ENCODE measurements at regions not wholly inside any gene's neighbourhood (a gene's known extent, or its start where the extent isn't known, plus 50 kb on each side); places are given as distances from the start of the nearest gene placed in this dataset.

DNA sequence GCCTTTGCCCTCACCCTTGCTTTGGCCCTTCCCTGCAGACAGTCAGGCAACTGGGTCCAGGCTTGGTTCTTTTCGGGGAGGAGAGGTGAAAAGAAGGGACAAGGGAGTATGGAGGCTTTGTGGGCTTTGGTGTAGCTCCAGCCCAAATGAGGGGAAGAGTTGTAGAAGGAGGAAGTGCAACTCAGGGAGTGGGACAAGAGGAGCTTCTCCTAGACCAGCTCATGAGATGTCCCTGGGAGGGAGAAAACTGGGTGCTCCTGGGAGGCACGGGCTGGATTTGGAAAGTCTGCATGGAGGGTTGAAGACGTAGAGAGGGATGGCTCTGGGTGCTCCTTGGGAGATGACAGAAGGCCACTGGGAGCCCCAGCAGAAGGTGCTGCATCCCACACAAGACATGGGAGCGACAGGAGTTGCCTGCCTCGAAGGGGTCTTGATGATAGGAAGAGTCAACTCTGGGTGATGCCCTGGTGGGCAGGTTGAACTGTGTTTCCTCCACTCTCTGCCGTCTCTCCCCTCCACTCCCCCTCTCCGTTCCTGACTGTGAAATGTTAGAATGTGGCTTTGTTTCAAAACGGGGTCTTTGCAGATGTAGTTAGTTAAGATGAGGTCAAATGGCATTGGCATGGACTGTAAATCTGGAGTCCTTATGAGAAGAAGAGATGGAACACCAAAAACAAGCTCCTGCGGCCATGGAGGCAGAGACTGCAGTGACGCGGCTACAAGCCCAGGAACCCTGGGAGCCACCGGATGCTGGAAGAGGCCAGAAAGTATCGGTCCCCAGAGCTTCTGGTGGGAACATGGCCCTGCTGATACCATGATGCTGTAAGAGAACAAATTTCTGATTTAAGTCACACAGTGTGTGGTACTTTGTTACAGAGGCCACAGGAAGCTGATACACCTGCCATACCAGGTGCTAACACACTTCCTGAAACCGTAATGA, 298.5 kb downstream of the GLRX3 start:
- no peak for DNase-seq

DNA sequence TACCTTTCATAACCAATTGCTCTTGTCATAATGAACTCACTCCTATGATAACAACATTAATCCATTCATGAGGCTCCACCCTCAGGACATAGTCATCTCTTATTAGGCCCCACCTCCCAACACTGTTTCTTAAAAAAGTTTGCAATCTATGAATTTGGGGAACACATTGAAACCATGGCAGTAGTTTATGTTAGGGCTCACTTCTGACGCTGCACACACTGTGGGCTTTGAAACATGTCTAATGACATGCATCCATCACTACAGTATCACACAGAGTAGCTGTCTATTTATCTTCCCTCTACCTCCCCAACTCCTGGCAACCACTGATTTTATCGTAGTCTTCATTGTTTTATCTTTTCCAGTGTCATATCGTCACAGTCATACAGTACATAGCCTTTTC, 299.8 kb downstream of the GLRX3 start:
- DNase-seq, result no peak

DNA sequence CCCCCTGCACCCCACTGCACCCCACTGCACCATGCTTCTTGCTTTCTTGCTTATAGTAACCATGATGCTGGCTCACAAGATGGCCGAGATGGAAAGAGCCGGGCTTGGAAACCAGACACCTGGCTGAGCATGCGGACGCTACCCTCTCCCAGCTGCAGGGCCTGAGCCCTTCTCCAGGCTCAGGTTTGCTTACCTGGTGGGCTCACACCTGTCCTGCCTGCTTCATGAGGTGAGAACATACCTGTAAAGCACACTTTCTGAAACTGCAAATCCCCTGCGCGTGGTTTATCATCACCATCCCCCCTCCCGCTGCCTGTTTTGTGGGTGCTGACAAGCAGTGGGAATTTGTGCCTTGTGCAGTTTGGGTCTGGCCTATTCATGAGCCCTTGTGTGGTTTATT, 302.7 kb downstream of the GLRX3 start:
- DNase-seq, result no peak

DNA sequence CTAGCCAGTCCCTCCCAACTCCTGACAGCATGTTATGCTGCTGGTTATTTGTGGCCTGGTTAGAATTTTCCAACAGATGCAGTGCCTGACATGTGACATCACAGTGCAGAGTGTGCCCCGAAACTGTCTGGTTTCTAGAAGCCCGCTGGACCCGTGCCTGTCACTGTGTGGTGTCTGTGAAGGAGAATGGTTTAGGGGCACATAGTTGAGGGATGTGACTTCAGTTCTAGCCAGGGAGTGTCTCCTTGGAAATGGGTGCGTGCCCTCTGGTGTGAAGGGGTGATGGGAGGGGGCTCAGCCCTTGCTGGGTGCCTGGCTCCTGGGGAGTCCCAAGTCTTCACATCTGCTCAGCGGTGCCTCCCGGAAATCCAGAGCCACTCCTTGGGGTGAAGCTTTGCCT, 303.6 kb downstream of the GLRX3 start:
- no peak for DNase-seq

DNA sequence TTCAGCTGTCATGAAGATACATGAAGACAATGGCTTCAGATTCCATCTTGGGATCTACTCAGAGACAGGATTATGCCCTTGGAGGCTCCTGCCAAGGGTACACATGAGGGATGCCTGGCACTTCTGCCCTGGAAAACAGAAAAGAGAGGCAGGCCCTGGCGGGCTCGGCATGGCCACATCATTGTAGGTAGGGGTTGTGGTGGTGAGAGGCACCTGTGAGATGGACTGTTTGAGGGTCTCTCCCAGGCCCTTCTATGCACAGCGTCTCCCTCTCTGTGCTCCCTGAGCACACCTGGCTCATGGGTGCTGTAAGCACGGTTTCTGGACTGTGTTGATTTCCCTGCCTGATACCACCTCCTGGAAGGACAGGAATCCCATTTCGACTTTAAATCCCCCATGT, 304.3 kb downstream of the GLRX3 start:
- DNase-seq, result no peak

DNA sequence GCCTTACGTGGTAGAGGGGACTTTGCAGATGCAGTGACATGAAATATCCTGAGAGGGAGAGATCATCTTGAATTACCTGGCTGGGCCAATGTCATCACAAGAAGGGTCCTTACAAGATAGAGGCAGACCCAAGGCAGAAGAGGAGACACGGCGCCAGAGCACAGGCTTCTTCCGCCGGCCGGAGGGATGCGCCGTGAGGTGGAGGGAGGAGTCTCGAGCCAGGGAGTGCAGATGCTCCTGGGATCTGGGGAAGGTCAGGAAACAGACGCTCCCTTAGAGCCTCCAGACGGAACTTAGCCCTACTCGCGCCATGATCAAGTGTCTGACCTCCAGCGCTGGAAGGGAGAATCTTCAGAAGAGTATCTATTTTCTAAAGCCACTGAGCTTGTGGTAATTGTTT, 304.8 kb downstream of the GLRX3 start:
- DNase-seq, result no peak

DNA sequence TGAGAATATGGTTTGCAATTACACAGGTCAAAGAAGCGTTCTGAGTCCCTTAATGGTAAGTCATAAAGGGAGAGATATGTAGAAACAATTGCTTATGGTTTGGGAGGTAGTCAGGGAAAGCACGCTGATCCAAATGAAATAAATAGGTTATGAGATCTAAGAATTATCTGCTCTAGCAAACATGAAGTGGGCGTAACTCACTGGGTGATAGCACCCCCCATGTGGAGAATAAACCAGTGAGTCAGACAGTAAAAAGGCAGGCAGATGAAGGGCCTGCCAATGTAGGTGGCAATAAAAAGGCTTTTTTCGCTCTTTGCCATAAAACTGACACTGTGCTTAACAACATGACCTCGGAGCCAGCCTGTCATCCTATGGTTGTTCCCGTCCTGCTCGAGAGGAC, 306.9 kb downstream of the GLRX3 start:
- DNase-seq, result no peak

DNA sequence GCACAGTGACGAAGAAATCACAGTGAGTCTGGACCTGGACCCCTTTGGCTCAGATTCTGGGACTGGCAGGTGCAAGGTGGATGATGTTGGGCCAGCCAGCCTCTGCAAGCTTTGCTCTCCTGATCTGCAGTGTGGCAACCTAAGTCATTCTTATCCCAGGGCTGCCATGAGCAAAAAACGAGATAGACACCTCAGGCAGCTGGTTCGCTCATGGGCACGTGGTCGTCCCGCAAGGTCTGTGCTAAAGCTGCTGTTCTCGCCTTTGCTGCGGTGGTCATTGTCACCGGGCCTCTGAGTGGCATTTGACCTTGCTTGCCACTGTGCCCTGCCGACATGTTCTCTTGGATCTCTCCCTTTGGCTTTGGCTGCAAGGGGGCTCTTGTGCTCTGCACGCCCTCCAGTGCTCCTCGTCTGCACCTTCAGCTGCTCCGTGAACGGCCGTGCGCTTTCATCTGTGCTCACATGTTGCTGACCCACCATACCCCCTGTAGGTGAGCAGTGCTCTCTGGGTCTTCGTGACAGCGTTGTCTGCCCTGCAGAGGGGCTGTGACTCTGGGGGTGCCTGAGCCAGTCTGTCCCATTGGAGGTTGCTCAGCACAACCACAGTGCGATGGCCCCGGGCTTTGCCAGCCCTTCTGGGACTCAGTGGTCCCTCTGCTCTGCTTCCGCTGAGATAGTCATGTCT, 317.0 kb downstream of the GLRX3 start:
- no peak for DNase-seq

DNA sequence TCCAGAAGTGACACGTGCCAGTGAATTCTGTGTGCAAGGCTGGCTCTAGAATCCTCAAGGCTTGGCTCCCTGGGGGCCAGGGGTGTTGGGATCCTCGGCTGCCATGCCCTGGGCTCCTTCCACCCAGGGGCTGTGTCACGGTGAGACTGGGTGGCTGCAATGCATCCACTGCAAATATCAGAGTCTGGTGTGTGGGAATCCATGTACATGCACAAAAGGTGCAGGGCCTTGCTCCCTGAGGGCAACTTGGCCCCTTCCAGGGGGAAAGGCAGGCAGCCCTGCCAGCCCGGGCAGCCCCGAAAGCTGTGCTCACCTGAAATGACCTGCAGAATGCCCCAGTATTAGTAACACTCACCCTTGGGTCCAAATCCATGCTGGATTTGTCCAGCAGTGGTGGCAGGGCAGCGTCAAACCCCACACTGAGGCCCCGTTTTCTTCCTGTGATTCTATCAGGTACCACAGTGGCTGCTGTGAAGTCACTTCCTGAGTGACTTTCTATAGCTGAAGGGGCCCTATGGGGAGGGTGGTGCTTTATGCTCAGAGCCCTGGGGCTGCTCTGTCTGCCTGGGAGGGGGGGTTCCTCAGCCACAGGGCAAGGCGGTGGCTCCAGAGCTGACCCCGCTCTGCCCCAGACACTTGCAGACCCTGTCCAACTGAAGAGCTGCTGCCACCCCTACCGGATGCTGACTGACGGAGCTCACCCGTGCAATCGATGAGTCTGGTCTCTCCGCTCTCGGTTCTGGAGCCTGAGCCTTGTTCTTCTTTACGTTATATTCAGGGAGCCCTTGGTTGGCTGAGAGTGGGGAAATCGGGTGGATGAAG, 317.7 kb downstream of the GLRX3 start:
- DNase-seq, result no peak

DNA sequence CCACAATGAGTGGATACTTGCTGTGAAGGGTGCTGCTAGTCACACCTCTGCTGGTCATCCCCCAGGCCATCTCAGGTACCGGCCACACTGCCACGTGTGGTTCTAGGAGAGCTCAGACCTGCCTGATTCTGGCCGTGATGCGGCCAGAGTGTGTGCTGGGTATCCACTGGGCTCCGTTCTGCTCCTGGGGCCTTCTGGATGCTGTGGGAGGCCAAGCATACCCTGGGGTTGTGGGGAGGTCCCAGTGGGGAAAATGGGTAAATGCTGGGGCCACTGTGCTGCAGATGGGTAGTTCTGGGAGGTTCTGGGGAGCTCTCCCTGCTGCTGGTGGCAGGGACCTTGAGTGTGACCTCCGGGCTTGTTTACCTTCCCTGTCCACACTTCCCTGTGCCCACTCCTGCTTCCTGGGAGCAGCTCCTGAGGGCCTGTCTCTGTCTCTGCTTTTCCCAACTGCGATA, 318.4 kb downstream of the GLRX3 start:
- DNase-seq, result no peak

DNA sequence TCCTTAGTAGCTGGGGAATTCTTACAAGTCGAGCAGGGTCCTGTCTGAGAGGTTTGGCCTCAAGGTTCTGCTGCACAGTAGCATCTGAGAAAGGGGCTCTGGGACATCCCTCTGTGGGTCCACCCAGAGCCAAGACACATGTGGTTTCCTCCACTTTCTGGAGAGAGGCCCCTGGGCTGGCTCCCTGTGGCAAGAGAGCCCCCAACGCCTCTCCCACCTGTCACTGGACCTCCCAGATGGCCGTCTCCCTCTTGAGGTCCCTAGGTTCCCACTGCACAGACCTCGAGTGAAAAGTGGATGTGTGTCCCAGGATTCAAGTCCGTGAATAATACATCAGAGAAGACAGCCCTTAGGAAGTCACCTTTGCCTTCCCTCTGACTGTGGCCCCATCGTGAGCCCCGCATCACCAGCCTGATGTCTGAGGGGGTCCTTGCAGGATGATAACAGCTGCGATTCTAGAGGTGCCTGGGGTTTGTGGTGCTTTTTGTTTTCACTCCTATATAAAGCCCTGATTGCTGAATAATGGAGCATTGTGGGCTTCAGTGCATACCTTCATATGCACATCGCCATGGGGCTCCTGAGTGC, 319.0 kb downstream of the GLRX3 start:
- DNase-seq, result no peak

DNA sequence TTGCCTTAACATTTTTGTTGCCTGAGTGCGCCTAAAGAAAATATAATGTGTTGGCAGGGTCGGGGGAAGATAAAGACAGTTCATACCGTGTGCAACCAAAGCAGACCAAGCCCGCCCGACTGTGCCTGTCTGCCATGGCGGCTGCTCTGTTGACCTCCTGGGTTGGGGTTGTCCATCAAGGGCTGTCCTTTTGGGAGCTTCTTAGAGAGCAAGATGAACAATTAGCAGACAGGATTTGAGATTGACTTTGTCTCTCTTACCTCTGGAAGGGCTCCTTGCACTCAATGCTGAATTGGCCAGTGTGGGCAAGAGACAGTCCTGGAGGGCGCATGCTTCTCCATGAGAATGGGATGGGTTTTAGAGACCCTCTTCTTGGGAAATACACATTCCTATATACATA, 319.6 kb downstream of the GLRX3 start:
- no peak for DNase-seq

DNA sequence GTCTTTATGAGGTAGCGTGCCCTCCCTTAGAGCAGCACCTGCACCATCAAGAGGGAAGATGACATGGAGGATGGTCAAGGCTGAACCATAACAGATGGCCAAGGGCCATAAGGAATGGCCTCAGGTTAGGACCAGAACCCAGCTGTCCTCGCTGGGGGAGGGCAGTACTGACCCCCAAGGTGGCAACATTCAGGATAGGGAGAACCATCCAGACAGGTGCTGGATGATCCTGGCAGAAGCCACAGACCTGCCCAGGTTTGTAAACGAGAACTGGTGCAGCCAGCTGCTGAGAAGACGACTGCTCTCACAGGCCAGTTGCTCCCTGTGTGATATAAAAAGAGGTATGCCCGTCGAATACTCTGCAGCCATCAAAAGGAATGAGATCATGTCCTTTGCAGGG, 320.4 kb downstream of the GLRX3 start:
- no peak for DNase-seq

DNA sequence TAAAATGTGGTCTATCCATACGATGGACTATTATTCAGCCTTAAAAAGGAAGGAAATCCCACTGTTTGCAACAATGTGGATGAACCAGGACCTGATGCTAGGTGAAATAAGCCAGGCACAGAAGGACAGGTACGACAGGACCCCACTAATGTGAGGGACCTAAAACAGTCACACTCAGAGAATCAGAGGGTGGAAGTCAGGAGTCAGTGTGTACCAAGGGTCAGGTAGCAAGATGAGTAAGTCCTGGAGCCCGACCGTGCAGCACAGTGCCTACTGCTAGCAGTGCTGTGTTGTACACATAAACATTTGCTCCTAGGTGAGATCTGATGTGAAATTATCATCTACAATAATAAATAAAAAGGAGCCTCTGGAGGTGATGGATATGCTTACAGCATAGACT, 322.3 kb downstream of the GLRX3 start:
- no peak for DNase-seq

DNA sequence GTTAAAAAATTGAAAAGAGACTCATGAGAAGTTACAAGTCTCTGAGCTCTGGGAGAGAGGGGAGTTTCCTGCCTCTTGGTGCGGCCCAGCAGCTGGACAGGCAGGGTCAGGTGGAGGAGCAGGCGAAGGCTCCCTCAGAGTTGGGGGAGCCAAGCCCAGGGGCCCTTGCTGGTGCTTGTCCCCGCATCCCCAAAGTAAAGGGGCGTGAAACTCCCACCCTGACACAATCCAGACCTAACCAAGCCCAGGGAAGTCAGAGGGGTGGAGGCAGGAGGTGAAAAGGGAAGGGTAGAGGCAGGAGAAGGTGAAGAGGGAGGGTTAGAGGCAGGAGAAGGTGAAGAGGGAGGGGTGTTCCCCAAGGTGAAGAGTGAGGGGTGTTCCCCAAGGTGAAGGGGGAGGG, 322.8 kb downstream of the GLRX3 start:
- no peak for DNase-seq

DNA sequence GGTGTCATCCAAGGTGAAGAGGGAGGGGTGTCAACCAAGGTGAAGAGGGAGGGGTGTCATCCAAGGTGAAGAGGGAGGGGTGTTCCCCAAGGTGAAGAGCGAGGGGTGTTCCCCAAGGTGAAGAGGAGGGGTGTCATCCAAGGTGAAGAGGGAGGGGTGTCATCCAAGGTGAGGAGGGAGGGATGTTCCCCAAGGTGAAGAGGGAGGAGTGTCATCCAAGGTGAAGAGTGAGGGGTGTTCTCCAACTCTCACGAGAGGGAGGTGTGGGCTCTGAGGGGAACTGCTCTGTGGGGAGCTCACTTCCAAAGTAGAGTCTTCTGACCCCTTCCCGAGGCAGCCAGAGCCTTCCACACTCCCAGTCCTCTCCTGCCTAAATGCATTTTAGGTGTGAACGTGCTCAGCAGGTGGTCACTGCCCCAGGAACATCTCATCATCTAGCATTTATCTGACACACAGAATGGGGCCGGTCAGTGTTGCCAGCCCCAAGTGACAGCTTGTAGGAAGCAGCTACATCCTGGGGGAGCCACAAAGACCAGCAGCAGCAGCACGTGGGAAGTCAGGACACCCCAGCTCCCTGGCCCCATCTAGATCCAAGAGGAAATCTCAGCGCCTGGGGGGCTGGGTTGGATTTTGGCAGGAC, 323.8 kb downstream of the GLRX3 start:
- no peak for DNase-seq

DNA sequence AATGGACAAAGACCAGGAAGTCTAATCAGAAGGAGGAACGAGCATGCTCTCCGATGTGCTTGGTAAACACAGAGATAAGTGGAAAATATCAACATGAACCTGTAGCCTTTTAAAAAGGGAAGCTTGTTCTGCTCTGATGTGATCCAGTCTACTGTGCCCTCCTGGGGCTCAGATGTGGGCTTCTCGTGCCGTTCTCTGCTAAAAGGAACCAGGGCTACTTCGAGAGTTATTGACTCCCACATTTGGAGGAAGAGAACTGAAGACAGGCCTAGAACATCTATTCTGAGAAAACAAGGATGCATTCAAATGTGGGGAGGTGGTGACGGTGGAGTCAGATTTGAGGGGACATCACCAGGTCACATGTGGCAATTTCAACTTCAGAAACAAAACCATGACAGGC, 325.4 kb downstream of the GLRX3 start:
- DNase-seq, result no peak

DNA sequence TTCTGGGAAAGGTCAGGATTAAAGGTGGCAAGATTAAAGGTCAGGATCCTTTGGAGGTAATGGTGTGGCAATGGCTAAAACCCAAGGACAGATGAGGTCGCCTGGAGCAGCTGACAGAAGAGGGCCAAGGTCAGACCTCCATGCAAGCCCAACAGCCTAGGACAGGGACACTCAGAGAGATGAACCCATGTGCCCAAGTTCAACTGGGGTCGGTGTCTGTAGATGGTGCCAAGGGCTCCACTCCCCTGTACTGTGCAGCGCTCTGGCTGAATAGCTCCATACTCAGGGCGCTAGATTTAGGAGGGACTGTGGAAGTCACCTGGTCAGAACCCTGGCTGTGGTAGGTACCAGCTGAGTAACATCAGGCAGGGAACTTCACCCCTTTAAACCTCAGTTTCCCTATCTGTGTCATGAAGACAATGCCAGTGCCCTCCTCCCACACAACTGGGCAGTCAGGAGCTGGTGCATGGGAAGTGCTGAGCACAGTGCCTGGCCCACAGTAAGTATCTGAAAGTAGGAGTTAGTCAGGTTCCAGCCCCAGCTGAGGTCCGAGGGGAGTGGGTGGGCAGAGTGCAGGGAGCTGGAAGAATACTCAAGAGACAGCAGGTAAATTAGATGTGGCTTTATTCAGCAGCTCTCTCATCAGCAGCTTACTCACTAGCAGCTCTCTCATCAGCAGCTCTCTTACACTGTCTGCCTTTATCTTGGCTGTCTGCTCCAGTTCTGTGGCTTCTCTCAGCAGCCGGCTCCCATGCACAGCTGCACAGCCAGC, 327.1 kb downstream of the GLRX3 start:
- DNase-seq, result no peak

DNA sequence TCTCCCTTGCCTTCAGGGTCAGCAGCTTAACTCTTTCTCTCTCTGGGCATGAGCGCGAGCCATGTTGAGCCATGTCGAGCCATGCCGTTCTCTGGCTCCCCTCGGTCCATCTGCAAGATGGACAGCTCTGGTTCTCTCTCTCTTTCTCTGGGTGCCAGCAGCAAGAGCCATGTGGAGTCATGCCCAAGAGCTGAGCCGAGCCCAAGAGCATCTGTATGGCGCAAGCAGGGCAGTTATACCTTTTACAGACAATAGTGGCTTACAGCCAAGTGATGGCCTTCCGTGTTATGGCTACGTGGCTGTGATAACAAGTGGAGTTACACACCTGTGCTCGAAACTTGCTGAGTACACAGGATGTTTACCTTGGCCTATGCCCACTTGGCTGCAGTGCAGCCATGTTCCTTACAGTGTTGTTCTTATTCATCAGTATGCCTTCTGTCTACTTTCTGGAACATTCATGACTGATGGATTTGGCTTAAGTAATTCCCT, 327.7 kb downstream of the GLRX3 start:
- DNase-seq, result no peak

DNA sequence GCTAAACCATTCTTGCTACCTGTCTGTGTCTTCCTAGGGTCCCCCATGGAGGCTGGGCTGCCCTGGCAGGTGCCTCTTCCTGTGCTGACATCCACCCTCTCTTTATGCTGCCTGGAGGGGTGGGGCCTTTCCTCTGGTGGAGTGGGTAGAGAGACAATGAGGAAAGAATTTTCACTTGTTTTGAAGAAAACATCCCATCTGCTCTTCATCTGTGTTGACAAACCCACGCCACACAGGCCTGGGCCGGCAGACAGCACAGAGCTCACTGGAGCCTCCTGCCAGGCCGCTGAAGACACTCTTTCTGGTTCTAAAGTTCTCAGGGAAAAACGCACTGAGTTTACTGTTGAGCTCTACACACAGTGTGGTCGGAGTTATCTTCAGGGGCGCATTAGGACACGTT, 328.2 kb downstream of the GLRX3 start:
- DNase-seq, result no peak

DNA sequence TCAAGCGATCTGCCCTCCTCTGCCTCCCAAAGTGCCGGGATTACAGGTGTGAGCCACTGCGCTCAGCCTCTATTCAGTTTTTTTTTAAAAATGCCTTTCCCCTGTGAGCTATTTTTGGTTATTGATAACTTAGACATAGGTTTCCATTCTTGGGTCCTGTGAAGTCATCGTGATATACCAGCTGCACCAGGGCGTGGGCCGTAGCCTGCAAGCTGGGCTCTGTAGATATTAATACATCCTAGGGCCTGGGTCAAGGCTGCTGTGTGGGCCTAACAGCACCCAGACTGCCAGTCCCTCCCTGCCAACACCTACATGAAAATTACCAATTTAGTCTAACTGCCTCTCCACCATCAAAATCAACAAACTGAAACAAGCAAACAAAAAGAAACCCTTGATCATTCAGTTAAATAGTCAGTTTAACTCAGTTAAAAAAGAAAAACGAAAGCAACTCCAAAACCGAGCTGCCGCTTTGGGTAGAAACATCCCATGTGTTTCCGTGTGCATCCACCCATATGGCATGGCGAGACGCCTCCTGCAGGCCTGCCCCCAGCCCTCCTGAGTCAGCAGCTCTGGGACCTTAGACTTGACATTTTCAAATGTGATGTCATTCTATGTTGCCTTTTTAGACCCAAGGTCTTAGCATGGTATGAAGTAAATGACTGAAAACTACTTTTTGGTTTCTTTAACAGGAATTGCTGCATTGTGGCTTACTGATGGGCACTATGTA, 330.2 kb downstream of the GLRX3 start:
- DNase-seq, result no peak
